Kidney epithelial cell (primary cell): ENCODE measurements at regions not wholly inside any gene's neighbourhood (a gene's known extent, or its start where the extent isn't known, plus 50 kb on each side); places are given as distances from the start of the nearest gene placed in this dataset.

Experiments used
- DNase-seq: peaks from one replicate; pipeline ENCODE4 v3.0.0-alpha.2; 2010; ENCODE audit warnings: low read depth
- H3K27me3 ChIP-seq: 2 replicates; pipeline ENCODE4 v1.6.0; 2011; ENCODE audit warnings: low read length; ENCODE audit not compliant: control insufficient read depth, insufficient read depth
- H3K36me3 ChIP-seq: 2 replicates; pipeline ENCODE4 v1.5.1; 2011; ENCODE audit warnings: low read length; ENCODE audit not compliant: control insufficient read depth, insufficient read depth
- H3K4me3 ChIP-seq: 2 replicates; pipeline ENCODE4 v1.5.1; 2011; ENCODE audit warnings: low read depth, mild to moderate bottlenecking, control low read depth, low read length
- TF ChIP-seq, protein P1 (sequence below): IDR thresholded peaks from 2 replicates; pipeline ENCODE4 v1.5.1; 2011; ENCODE audit warnings: mild to moderate bottlenecking, moderate library complexity, low read length, control low read depth, inconsistent platforms; ENCODE audit not compliant: insufficient read depth, poor library complexity, severe bottlenecking

DNA sequence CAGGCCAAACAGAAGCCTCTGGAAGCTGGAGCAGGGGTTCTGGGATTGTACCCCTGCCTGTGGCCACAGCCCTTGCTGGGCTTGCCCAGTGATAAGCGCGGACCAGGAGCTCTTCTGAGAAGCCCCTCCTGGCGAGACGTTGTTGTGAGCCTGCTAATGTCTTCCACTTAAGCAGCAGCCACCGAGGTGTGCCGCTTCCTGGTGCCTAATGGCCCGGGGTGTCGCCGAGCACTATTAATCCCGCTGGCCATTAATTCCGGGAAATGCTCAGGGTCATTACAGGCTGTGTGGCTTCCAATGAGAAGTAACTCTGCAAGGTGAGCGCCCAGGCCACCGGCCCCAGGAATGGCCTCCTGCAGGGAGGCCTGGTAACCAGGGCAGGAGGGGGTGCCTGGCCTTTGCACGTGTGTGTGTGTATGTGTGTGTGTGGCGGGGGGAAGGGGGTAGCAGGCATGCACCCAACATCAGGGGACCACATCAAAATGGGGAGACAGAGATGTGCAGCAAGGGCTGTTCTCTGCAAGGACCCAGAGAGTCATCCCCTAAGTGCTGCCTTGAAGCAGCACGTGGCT, 175.0 kb downstream of the URI1 start:
- no peak for DNase-seq
- H3K27me3 ChIP-seq: no peaks in the 10 kb centered on the region
- TF ChIP-seq, protein P1, sequence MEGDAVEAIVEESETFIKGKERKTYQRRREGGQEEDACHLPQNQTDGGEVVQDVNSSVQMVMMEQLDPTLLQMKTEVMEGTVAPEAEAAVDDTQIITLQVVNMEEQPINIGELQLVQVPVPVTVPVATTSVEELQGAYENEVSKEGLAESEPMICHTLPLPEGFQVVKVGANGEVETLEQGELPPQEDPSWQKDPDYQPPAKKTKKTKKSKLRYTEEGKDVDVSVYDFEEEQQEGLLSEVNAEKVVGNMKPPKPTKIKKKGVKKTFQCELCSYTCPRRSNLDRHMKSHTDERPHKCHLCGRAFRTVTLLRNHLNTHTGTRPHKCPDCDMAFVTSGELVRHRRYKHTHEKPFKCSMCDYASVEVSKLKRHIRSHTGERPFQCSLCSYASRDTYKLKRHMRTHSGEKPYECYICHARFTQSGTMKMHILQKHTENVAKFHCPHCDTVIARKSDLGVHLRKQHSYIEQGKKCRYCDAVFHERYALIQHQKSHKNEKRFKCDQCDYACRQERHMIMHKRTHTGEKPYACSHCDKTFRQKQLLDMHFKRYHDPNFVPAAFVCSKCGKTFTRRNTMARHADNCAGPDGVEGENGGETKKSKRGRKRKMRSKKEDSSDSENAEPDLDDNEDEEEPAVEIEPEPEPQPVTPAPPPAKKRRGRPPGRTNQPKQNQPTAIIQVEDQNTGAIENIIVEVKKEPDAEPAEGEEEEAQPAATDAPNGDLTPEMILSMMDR: no peak
- H3K4me3 ChIP-seq: no peak overlapping the region
- no peaks in the 10 kb centered on the region for H3K36me3 ChIP-seq

DNA sequence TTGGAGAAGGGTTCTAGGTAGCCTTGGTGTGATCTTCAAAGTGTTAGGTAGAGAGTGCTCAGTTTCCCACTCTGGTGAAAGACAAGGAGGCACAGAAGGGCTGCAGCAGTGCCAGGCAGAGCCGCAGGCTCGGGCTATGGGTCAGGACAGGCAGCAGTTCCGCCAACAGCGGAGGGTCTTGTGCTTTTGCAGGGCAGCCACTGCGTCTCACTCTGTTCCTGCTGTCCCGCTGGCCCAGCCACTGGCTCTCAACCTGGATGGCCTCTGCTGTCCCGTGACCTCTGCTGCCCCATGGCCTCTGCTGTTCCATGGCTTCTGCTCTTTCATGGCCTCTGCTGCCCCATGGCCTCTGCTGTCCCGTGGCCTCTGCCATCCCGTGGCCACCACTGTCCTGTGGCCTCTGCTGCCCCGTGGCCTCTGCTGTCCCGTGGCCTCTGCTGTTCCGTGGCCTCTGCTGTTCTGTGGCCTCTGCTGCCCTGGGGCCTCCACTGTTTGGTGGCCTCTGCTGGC, 175.7 kb downstream of the URI1 start:
- no peaks in the 10 kb centered on the region for H3K27me3 ChIP-seq
- no peak for DNase-seq
- H3K36me3 ChIP-seq: no peaks in the 10 kb centered on the region
- no peak overlapping the region for H3K4me3 ChIP-seq
- TF ChIP-seq, protein P1: no peak

DNA sequence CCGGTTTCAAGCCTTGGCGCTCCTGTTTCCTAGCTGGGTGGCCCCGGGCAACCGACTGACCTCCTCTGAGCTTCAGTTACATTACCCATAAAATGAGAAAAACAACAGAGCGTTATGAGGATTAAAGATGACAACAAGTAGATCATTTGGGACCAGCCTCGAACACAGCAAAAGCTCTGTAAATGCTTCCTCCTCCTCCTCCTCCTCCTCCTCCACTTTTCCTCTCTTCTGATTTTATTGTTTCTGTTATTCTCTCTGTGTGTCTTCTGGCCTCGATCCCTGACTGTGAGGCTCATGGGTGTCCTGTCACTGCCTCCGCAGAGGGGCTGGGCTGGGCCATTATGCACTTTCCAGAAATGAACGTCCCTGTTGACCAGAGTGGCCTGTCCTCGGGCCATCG, 176.2 kb downstream of the URI1 start:
- no peak for DNase-seq
- Histone ChIP-seq H3K27me3 (no peaks in the 10 kb centered on the region), H3K36me3 (no peaks in the 10 kb centered on the region), H3K4me3 (no peak overlapping the region)
- TF ChIP-seq, protein P1: no peak

DNA sequence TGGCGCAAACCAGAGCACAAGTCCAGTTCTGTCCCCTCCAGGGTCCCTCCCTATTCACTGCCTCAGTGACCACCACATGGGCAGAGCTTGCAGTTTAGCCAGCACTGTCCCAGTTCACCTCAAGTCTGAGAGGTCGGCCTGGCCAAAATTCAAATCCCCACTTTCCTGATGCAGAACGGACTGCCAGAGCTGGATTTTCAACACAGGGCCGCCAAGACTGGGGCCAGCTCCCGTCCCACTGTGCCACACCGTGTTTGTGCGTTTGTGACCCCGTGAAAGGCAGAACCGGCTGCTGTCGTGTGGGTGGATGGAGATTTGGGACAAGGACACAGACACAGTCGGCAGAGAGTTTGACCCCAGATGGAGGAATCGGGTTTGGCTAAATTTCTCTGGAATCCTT, 176.7 kb downstream of the URI1 start:
- TF ChIP-seq, protein P1: no peak
- no peaks in the 10 kb centered on the region for H3K27me3 ChIP-seq
- H3K4me3 ChIP-seq: no peak overlapping the region
- DNase-seq: no peak
- H3K36me3 ChIP-seq: no peaks in the 10 kb centered on the region

DNA sequence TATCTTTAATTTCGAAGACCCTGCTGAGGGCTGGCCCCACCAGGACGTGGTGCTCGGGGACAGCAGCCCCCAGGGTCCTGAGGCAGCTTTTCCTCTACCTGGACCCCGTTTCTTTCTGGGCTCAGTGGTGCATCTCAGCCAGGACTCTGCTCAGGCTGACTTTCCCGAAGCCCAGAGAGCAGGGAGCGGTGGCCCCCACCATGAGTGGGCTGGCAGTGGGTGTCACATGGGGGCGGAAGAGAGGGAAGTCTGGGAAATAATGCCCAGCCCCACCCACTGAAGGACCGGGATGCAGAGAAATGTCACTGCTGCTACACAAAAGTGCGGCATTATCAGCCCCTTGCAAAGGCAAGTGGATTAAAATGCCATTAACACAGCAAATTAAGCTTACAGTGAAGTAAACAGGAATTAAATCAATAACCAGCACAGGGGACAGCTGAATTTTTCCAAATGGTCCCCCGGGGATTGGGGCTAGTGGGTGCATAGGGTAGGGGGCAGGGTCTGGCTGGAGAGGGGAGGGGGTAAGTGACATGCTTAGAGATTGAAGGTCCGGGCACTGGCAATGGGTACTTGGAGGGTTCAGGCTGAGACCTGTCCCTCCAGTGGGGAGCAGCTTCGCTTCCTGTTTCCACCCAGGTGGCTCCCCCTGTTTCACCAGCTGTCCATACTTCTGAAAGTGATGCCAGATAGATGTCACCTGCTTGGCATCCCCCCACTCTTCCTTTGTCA, 177.3 kb downstream of the URI1 start:
- TF ChIP-seq, protein P1: no peak
- Histone ChIP-seq H3K27me3 (no peaks in the 10 kb centered on the region), H3K4me3 (no peak overlapping the region), H3K36me3 (no peaks in the 10 kb centered on the region)
- no peak for DNase-seq
